A549 (cell line): ENCODE measurements at regions not wholly inside any gene's neighbourhood (a gene's known extent, or its start where the extent isn't known, plus 50 kb on each side); places are given as distances from the start of the nearest gene placed in this dataset.

Experiments used
- CTCF ChIP-seq: fragments of >200 bp; sonication (Bioruptor Twin); formaldehyde crosslinking; IDR thresholded peaks from 3 replicates; pipeline ENCODE4 v1.5.1; 2016
- ESRRA ChIP-seq: fragments of 150-350 bp; IDR thresholded peaks from 2 replicates; pipeline ENCODE4 v1.6.1; 2014; ENCODE audit warnings: mild to moderate bottlenecking, low read length, borderline replicate concordance
- POLR2A ChIP-seq: IDR thresholded peaks from 2 replicates; pipeline ENCODE4 v1.6.1; 2012; ENCODE audit warnings: mild to moderate bottlenecking, low read length

DNA sequence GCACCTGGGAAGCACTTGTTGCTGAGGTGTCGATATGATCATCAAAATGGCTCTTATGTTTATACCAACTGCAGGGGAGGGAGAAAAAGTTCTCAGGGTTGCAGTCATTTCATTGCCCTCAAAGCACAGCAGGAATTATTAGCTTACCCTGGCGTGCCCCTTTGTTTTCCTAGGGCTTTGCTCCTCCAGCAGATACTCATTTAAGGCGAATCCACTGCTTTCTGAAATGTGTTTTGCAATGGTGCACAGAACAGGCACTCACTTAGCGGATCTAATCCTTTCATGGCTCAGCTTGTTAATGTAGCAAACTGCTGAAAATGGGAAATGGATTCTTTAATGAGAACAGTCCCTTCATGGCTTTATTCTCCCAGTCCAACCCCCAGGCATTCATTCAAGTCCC, 76.7 kb downstream of the NKX2-1 start:
- TF ChIP-seq ESRRA = no peak
- TF ChIP-seq CTCF = no peak
- TF ChIP-seq POLR2A = no peak
